ENCODE measurements at regions not wholly inside any gene's neighbourhood (a gene's known extent, or its start where the extent isn't known, plus 50 kb on each side); places are given as distances from the start of the nearest gene placed in this dataset.

GRCh38 chr6:7003041-7003440, 104.7 kb upstream of the RREB1 start:
- TF ChIP-seq, protein P1, sequence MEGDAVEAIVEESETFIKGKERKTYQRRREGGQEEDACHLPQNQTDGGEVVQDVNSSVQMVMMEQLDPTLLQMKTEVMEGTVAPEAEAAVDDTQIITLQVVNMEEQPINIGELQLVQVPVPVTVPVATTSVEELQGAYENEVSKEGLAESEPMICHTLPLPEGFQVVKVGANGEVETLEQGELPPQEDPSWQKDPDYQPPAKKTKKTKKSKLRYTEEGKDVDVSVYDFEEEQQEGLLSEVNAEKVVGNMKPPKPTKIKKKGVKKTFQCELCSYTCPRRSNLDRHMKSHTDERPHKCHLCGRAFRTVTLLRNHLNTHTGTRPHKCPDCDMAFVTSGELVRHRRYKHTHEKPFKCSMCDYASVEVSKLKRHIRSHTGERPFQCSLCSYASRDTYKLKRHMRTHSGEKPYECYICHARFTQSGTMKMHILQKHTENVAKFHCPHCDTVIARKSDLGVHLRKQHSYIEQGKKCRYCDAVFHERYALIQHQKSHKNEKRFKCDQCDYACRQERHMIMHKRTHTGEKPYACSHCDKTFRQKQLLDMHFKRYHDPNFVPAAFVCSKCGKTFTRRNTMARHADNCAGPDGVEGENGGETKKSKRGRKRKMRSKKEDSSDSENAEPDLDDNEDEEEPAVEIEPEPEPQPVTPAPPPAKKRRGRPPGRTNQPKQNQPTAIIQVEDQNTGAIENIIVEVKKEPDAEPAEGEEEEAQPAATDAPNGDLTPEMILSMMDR (conservative IDR thresholded peaks at IDR 0.05; ENCODE audit: low read depth, low read length) = no peak
- DNase-seq (ENCODE audit: low read depth) = no peak

GRCh38 chr6:7004581-7005297, 103.0 kb upstream of the RREB1 start:
- H3K4me3 ChIP-seq (ENCODE audit: low read depth, low read length) = no peak overlapping the region
- TF ChIP-seq, protein P1 (conservative IDR thresholded peaks at IDR 0.05; ENCODE audit: low read depth, low read length) = no peak
- DNase-seq (ENCODE audit: low read depth) = no peak

More at GRCh38 chr6:7003041-7003440, 104.7 kb upstream of the RREB1 start:
- no peak overlapping the region for H3K4me3 ChIP-seq (ENCODE audit: low read depth, low read length)

DNA sequence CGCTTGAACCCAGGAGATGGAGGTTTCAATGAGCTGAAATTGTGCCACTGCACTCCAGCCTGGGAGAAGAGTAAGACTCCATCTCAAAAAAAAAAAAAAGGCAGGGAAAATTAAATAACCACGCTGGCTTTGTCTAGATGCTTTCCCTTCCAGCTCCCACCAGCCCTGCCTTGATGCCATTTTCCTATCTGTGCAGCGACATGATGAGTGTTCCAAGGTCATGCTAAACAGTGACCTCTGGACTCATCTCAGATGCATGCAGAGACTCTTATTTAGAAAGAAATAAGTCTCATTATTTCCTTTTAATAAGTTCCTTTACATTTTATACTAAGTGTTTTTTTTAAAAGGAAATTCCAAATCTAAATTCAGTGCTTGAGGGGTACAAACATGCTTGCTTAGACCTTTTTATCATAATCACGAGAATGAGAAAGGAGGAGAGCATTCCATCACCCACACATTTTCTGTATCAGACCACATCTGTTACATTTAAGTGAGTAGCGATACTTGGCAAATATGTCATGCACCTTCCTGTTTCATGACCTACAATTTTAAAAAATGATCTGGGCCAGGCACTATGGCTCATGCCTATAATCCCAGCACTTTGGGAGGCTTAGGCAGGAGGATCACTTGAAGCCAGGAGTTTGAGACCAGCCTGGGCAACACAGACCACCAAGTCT, 101.1 kb upstream of the RREB1 start:
- DNase-seq (ENCODE audit: low read depth) = no peak
- TF ChIP-seq, protein P1 (conservative IDR thresholded peaks at IDR 0.05; ENCODE audit: low read depth, low read length) = no peak
- no peak overlapping the region for H3K4me3 ChIP-seq (ENCODE audit: low read depth, low read length)

- TF ChIP-seq, protein P1 (conservative IDR thresholded peaks at IDR 0.05; ENCODE audit: low read depth, low read length) = no peak
Measured at GRCh38 chr6:7008451-7008988, 99.2 kb upstream of the RREB1 start.

DNA sequence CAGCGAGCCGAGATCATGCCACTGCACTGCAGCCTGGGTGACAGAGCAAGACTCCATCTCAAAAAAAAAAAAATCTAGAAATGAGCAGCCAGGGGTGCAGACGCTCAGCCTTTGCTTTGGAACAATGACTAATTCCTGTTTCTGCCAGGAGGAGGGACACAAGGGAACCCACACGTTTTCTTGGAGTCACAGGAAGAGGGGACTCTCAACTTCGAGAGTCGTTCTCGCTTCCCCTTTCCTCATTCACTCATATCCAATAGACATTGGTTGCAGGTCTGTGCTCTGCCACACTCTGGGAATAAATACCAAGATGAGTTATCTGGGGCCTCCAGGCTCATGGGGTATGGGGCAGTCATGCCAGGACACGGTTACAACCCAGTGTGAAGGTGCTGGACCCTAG, 91.5 kb upstream of the RREB1 start:
- DNase-seq (ENCODE audit: low read depth) = no peak
- TF ChIP-seq, protein P1 (conservative IDR thresholded peaks at IDR 0.05; ENCODE audit: low read depth, low read length) = no peak
- no peak overlapping the region for H3K4me3 ChIP-seq (ENCODE audit: low read depth, low read length)

More at GRCh38 chr6:7008451-7008988, 99.2 kb upstream of the RREB1 start:
- no peak for DNase-seq (ENCODE audit: low read depth)
- H3K4me3 ChIP-seq (ENCODE audit: low read depth, low read length) = no peak overlapping the region

GRCh38 chr6:7021301-7021700, 86.5 kb upstream of the RREB1 start:
- no peak overlapping the region for H3K4me3 ChIP-seq (ENCODE audit: low read depth, low read length)
- TF ChIP-seq, protein P1 (conservative IDR thresholded peaks at IDR 0.05; ENCODE audit: low read depth, low read length) = no peak
- DNase-seq (ENCODE audit: low read depth) = no peak

All from epithelial cell of proximal tubule (primary cell).